Sigmoid colon (tissue), 4 donors: ENCODE measurements at regions not wholly inside any gene's neighbourhood (a gene's known extent, or its start where the extent isn't known, plus 50 kb on each side); places are given as distances from the start of the nearest gene placed in this dataset.

Experiments used
- CTCF ChIP-seq, 4 experiments: fragments of 450-650 bp in 3 of 4; fragments of 200-600 bp in 1 of 4; IDR thresholded peaks; one replicate each; pipeline ENCODE4 v1.5.1; 2016 to 2019; ENCODE audit warnings: antibody characterized with exemption in 4 of 4, mild to moderate bottlenecking in 3 of 4, moderate library complexity in 2 of 4
- POLR2A ChIP-seq, 2 donors: fragments of 450-650 bp; IDR thresholded peaks; one replicate each; pipeline ENCODE4 v1.6.1; 2016; ENCODE audit warnings: antibody characterized with exemption in 2 of 2, mild to moderate bottlenecking in 2 of 2, moderate library complexity in 2 of 2
- POLR2AphosphoS5 ChIP-seq, 4 donors: sonication (generic); formaldehyde crosslinking; IDR thresholded peaks; one replicate each; pipeline ENCODE4 v1.6.1; 2017; ENCODE audit warnings: antibody characterized with exemption in 4 of 4

- TF ChIP-seq CTCF (IDR thresholded peaks at IDR 0.05) (no peak), POLR2AphosphoS5 (IDR thresholded peaks at IDR 0.05) (no peak), POLR2A (IDR thresholded peaks at IDR 0.05) (no peak)
Measured at GRCh38 chr10:78372806-78373205, 339.1 kb downstream of the RPS24 start.
